K562 (cell line): ENCODE measurements at regions not wholly inside any gene's neighbourhood (a gene's known extent, or its start where the extent isn't known, plus 50 kb on each side); places are given as distances from the start of the nearest gene placed in this dataset.

Experiments used
- ATAC-seq: fragments of 200-7000 bp; cut with Tn5 transposase; 3 replicates; pipeline ENCODE4 v1.9.1; 2020; ENCODE audit warnings: moderate library complexity
- BruUV-seq: library from RNA; stranded (reverse); fragments of 400-500 nt; replicated peaks from 2 replicates; lab custom pipeline; 2021; lab: Mats Ljungman, UMichigan
- CTCF ChIA-PET: fragments of 300-600 bp; formaldehyde crosslinking; extraction: SDS; loops from one replicate; lab custom pipeline; 2021; ENCODE audit warnings: low intra/inter-chr PET ratio; lab: Yijun Ruan, JAX
- POLR2A ChIA-PET: fragments of 300-600, 350-650 bp; sonication (Branson Sonifier 250); formaldehyde crosslinking; extraction: SDS; loops from one replicate; lab custom pipeline; 2021; ENCODE audit warnings: antibody characterized with exemption, inconsistent platforms; lab: Yijun Ruan, JAX
- DNase-seq, 4 experiments: peaks; one replicate each; pipeline versions ENCODE4 v3.0.0 to v3.0.0-alpha.2; 2011 to 2018; ENCODE audit warnings: low spot score in 3 of 4, mixed read lengths in 3 of 4; ENCODE audit errors: extremely low read depth in 1 of 4
- FAIRE-seq: peaks from 2 replicates; lab custom pipeline; 2011; peaks lifted over from hg19 to GRCh38; lab: Jason Lieb, UNC
- H2AFZ ChIP-seq: 2 replicates; pipeline ENCODE4 v1.6.0; 2011; ENCODE audit warnings: low read depth, low read length, control low read depth, inconsistent platforms
- H3K27ac ChIP-seq: fragments of 200-600 bp; 3 replicates; pipeline ENCODE4 v1.8.0; 2011; ENCODE audit warnings: low read depth, mild to moderate bottlenecking, control low read depth, inconsistent platforms, low read length, moderate library complexity, mixed read lengths; ENCODE audit errors: extremely low read depth
- H3K27me3 ChIP-seq, 2 experiments: fragments of 300-600 bp in 1 of 2; 2 replicates in 1 of 2; 3 replicates in 1 of 2; pipeline versions ENCODE4 v1.6.0 to v1.8.0; 2011; ENCODE audit warnings: inconsistent platforms in 2 of 2, low read length in 2 of 2, mild to moderate bottlenecking in 1 of 2, mixed read lengths in 1 of 2, moderate library complexity in 1 of 2; ENCODE audit not compliant: control insufficient read depth in 2 of 2, insufficient read depth in 2 of 2
- H3K36me3 ChIP-seq: fragments of 300-600 bp; 3 replicates; pipeline ENCODE4 v1.8.0; 2011; ENCODE audit warnings: mild to moderate bottlenecking, low read length, inconsistent platforms; ENCODE audit not compliant: control insufficient read depth, insufficient read depth
- H3K4me1 ChIP-seq, 2 experiments: fragments of 200-600 bp in 1 of 2; replicated peaks in 1 of 2; 2 replicates in 1 of 2; 3 replicates in 1 of 2; pipeline versions ENCODE4 v1.5.1 to v1.8.0; 2011; ENCODE audit warnings: inconsistent platforms in 2 of 2, low read length in 2 of 2, mild to moderate bottlenecking in 1 of 2, mixed read lengths in 1 of 2, moderate library complexity in 1 of 2; ENCODE audit not compliant: control insufficient read depth in 2 of 2, insufficient read depth in 2 of 2
- H3K4me2 ChIP-seq: 2 replicates; pipeline ENCODE4 v1.6.1; 2011; ENCODE audit warnings: low read length, control low read depth, inconsistent platforms, mixed read lengths; ENCODE audit not compliant: insufficient read depth
- H3K4me3 ChIP-seq: fragments of 200-600 bp; sonication (generic), shearing (Covaris generic); 2 replicates; pipeline ENCODE4 v1.5.1; 2016; ENCODE audit warnings: control low read depth, inconsistent platforms
- H3K79me2 ChIP-seq: fragments of 200-600 bp; 3 replicates; pipeline ENCODE4 v1.8.0; 2011; ENCODE audit warnings: low read length, inconsistent platforms; ENCODE audit not compliant: control insufficient read depth, insufficient read depth
- H3K9ac ChIP-seq, 2 experiments: 2 replicates each; pipeline versions ENCODE4 v1.6.0 to v1.6.1; 2011; ENCODE audit warnings: low read depth in 2 of 2, low read length in 2 of 2, control low read depth in 1 of 2, inconsistent platforms in 1 of 2, mild to moderate bottlenecking in 1 of 2, mixed read lengths in 1 of 2; ENCODE audit not compliant: insufficient read depth in 1 of 2
- H3K9me1 ChIP-seq: one replicate; pipeline ENCODE4 v1.6.0; 2011; ENCODE audit warnings: inconsistent platforms, mild to moderate bottlenecking, low read length, moderate library complexity; ENCODE audit not compliant: control insufficient read depth, insufficient read depth
- H3K9me3 ChIP-seq: replicated peaks from 2 replicates; pipeline ENCODE4 v1.5.1; 2011; ENCODE audit warnings: low read depth, low read length, inconsistent platforms; ENCODE audit not compliant: control insufficient read depth, insufficient read depth
- H4K20me1 ChIP-seq: replicated peaks from 2 replicates; pipeline ENCODE4 v1.6.1; 2011; ENCODE audit warnings: low read length, inconsistent platforms, mixed read lengths; ENCODE audit not compliant: control insufficient read depth, insufficient read depth
- BRF1 ChIP-seq: IDR thresholded peaks from 3 replicates; pipeline ENCODE4 v1.6.1; 2011; ENCODE audit warnings: borderline replicate concordance, mild to moderate bottlenecking; ENCODE audit not compliant: insufficient read length; ENCODE audit errors: extremely low read depth
- POLR2AphosphoS2 ChIP-seq: IDR thresholded peaks from 2 replicates; pipeline ENCODE4 v1.6.1; 2012; ENCODE audit warnings: low read length, improper control_type of control experiment
- SMAD4 ChIP-seq: fragments of 250-450 bp; sonication (Bioruptor Pico); conservative IDR thresholded peaks from 2 replicates; pipeline ENCODE4 v1.8.0; 2021; ENCODE audit warnings: inconsistent platforms, mild to moderate bottlenecking, moderate library complexity
- SNRNP70 ChIP-seq: fragments of 200-400 bp; formaldehyde crosslinking; optimal IDR thresholded peaks from 2 replicates; pipeline ENCODE3; 2017; ENCODE audit warnings: low read depth, low read length
- TAL1 ChIP-seq: fragments of 450-650 bp; IDR thresholded peaks from 2 replicates; pipeline ENCODE4 v1.6.1; 2016; ENCODE audit warnings: mild to moderate bottlenecking
- TFE3 ChIP-seq: fragments of 450-650 bp; formaldehyde crosslinking; IDR thresholded peaks from 2 replicates; pipeline ENCODE4 v1.4.0; 2020; ENCODE audit warnings: mild to moderate bottlenecking, mixed read lengths
- ZMIZ1 ChIP-seq, 2 experiments: fragments of 150-350 bp in 1 of 2; IDR thresholded peaks; 2 replicates each; pipeline ENCODE4 v1.6.1; 2012 to 2016; ENCODE audit warnings: low read depth in 2 of 2, low read length in 2 of 2, mild to moderate bottlenecking in 1 of 2, moderate library complexity in 1 of 2
- ZZZ3 ChIP-seq: fragments of 450-650 bp; IDR thresholded peaks from 2 replicates; pipeline ENCODE4 v1.6.1; 2016; ENCODE audit warnings: antibody characterized with exemption, mild to moderate bottlenecking, moderate library complexity
- WGBS: fragments of 100-300 bp; shearing (Covaris generic); methylation state at CpG from one replicate; pipeline ENCODE4 v1.1.6; 2016; ENCODE audit warnings: low coverage, mixed read lengths; ENCODE audit not compliant: insufficient coverage; ENCODE audit errors: missing lambda C conversion rate; 5-methylcytosine and 5-hydroxymethylcytosine counted together
- in situ Hi-C: fragments of 300-500 bp; cut with MboI; formaldehyde crosslinking; loops from 4 replicates; pipeline ENCODE4 v1.15.0; 2018; ENCODE audit warnings: inconsistent platforms, mixed read lengths
- intact Hi-C: fragments of 100-400 bp; cut with micrococcal nuclease; formaldehyde crosslinking; loops from 2 replicates; pipeline ENCODE4 v1.14.2; 2022
- TF ChIP-seq, protein P1 (sequence below), 2 experiments: fragments of 450-650 bp; formaldehyde crosslinking in 1 of 2; IDR thresholded peaks; 2 replicates each; pipeline versions ENCODE4 v1.4.0 to v1.6.1; 2014 to 2020; ENCODE audit warnings: mild to moderate bottlenecking in 2 of 2, borderline replicate concordance in 1 of 2, low read depth in 1 of 2

DNA sequence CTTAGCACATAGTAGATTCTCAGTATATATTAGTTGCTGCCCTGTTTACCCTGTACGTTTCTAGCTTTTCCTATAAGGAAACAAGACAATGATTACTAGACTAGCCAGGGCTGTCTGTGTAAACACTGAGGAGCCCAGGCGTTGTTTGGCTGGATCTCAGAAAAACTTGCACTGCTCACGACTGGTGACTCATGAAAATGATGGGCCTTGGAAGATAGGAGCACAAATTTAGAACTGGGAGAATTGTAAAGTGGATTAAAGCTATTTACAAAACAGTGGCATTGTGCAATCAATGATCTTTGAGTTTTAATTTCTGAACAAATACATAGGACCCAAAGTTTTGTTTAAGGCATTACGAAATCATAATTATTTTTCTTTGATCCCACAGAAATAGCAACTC is 276.9 kb downstream of the FAM76B start:
- 2% methylated on average over 4 of the region's 4 CpGs for WGBS
- no peaks in the 10 kb centered on the region for H3K27me3 ChIP-seq
- no peak overlapping the region for H3K27ac ChIP-seq
- CTCF ChIA-PET, result no interaction called here
- DNase-seq (peak in 2 of 4 experiments; percentile 27 to 70), ATAC-seq (peak; percentile 79), FAIRE-seq (peak; percentile 84)
- no peak overlapping the region for H3K4me3 ChIP-seq
- in situ Hi-C loops (no loop called here), intact Hi-C loops (no loop called here)
- H2AFZ ChIP-seq, result no peak overlapping the region
- H3K4me2 ChIP-seq, result no peak overlapping the region
- H3K9me3 ChIP-seq, result no peaks in the 10 kb centered on the region
- no peaks in the 10 kb centered on the region for H3K79me2 ChIP-seq
- no peaks in the 10 kb centered on the region for H3K36me3 ChIP-seq
- no peaks in the 10 kb centered on the region for H3K9me1 ChIP-seq
- peaks cover 0 to 5% of the 10 kb centered on the region in 2 experiments; a peak in 3 of 5 replicates for H3K4me1 ChIP-seq
- H4K20me1 ChIP-seq, result no peaks in the 10 kb centered on the region
- H3K9ac ChIP-seq, result no peak overlapping the region
- no TSS peak for BruUV-seq
- POLR2A ChIA-PET, result interaction anchor here (0.6 to 1.7 kb wide), 6 partner anchors 12 to 640 kb away, joined by 3 to 5 read pairs (median 4); partner anchors contain the start of gene SESN3
- TF ChIP-seq ZZZ3 (no peak), BRF1 (no peak), TFE3 (no peak), TAL1 (0 out of 2 replicates have a peak, but pooled peaks have one; percentile 5), POLR2AphosphoS2 (no peak), SNRNP70 (no peak), ZMIZ1 (IDR thresholded peaks at IDR 0.05; ENCODE audit: low read depth in 2 of 2, low read length in 2 of 2) (no peak), SMAD4 (CRISPR knock-in tag) (peak; percentile 68; the same call in 1 of the 2 replicates)
- TF ChIP-seq, protein P1, sequence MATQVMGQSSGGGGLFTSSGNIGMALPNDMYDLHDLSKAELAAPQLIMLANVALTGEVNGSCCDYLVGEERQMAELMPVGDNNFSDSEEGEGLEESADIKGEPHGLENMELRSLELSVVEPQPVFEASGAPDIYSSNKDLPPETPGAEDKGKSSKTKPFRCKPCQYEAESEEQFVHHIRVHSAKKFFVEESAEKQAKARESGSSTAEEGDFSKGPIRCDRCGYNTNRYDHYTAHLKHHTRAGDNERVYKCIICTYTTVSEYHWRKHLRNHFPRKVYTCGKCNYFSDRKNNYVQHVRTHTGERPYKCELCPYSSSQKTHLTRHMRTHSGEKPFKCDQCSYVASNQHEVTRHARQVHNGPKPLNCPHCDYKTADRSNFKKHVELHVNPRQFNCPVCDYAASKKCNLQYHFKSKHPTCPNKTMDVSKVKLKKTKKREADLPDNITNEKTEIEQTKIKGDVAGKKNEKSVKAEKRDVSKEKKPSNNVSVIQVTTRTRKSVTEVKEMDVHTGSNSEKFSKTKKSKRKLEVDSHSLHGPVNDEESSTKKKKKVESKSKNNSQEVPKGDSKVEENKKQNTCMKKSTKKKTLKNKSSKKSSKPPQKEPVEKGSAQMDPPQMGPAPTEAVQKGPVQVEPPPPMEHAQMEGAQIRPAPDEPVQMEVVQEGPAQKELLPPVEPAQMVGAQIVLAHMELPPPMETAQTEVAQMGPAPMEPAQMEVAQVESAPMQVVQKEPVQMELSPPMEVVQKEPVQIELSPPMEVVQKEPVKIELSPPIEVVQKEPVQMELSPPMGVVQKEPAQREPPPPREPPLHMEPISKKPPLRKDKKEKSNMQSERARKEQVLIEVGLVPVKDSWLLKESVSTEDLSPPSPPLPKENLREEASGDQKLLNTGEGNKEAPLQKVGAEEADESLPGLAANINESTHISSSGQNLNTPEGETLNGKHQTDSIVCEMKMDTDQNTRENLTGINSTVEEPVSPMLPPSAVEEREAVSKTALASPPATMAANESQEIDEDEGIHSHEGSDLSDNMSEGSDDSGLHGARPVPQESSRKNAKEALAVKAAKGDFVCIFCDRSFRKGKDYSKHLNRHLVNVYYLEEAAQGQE (IDR thresholded peaks at IDR 0.05; ENCODE audit: borderline replicate concordance), result no peak
- TF ChIP-seq, protein P1 (CRISPR knock-in tag; IDR thresholded peaks at IDR 0.05; ENCODE audit: low read depth), result no peak
